ENCODE measurements at regions not wholly inside any gene's neighbourhood (a gene's known extent, or its start where the extent isn't known, plus 50 kb on each side); places are given as distances from the start of the nearest gene placed in this dataset.
"Not testable (repeated sequence)": the region's sequence is repeated elsewhere in the genome, so short reads cannot be mapped to it uniquely, and the experiment has no call there.

DNA sequence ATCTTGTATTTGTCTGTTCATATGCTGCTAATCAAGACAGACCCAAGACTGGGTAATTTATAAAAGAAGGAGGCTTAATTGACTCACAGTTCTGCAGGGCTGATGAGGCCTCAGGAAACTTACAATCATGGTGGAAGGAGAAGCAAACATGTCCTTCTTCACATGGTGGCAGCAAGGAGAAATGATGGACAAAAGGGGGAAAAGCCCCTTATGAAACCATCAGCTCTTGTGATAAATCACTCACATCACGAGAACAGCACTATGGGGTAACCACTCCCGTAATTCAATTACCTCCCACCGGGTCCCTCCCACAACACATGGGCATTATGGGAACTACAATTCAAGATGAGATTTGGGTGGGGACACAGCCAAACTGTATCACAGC, 117.0 kb downstream of the TTC6 start:
- DNase-seq, result not testable (repeated sequence)

DNA sequence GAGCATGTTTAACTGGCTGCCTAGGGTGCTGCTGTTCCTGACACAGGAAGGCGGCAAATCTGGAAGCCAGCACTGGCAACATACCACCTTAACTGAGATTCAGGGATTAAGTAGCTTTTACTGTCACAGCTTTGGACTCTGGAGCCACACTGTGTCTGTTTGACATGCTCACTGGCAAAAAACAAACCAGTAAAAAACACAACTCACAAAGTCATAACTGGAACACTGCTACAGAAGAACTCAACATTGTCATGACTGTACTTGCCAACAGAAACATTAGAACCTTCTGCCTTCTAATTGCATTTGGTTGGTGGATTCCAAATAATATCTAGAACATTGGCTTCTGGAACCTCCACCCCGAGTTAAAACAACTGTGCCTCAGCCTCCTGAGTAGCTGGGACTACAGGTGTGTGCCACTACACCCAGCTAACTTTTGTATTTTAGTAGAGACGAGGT, 117.6 kb downstream of the TTC6 start:
- DNase-seq, result no peak

DNA sequence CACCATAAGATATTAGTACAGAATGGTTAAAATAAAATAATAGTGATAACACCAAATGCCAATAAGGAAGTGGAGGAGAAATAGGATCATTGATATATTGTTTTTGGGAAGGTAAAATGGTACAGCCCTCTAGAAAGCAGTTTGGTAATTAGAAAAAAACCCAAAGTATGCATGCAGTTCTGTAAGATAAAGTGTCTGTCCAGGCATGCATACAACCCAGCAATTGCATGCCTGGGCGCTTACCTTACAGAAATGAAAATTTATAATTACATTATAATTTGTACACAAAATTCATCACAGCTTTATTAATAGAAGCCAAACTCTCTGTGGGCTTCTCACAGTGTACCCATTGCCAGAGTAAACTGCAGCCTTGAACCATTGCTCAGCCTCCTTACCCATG, 124.7 kb downstream of the TTC6 start:
- DNase-seq, result no peak

DNA sequence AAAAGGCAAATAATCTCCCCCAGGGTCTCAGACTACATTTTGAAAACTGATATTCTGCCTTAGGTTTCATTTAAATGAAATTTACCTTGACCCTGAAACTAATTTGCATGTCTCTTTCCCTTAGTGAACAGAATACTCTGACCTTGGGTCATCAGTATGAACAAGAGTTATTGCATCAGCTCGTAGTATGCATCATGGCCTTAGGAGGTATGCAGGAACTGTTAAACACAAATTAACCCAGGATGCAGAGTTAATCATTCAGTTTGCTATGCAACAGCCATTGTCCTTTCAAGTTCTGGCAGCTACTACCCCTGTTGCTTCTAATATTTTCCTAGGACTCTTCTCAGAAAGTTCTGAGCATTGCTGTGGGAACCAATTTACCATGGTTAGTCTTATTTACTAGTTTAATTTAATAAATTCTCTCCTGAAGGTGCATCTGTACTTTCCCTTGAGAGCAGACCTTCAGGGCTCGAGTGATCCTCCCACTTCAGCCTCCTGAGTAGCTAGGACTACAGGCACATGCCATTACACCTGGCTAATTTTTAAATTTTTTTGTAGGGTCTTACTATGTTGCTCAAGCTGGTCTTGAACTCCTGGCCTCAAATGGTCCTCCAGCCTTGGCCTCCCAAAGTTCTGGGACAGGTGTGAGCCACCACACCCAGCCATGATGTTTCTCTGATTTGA, 126.7 kb downstream of the TTC6 start:
- DNase-seq, result no peak

DNA sequence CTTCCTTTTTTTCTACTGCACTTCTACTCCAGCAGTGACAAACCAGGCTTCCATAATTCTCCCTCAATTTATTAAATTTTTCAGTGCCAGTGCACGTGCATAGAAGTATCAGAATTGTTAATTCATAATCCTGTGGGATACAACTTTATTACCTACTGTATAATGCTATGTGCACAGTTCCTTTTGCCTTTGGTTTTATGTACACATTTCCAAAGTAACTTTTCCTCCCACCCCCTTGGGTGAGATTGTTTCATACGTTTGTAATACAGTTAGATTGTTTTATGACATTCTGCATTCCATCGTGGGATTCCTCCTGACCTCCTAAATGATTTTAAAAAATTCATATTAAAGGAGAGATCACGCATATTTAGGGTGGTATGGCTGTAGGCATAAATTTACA, 128.1 kb downstream of the TTC6 start:
- DNase-seq, result no peak

DNA sequence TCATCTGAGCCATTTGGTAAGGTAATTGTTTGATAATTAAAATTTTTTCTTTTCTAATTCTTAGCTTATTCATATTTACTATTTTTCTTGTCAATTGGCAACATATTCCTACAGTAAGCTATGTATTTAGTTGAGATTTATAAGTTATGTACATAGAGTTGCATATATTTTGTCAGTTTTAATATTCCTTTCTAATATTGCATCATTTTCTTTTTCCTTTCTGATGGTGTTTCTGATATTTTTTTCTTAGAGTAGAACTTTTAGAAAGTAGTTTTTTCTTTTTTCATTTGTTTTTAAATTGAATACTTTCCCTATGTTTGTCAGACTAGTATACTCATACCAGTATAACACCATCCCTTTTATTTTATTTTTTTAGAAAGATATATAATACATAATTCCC, 131.3 kb downstream of the TTC6 start:
- DNase-seq, result no peak

DNA sequence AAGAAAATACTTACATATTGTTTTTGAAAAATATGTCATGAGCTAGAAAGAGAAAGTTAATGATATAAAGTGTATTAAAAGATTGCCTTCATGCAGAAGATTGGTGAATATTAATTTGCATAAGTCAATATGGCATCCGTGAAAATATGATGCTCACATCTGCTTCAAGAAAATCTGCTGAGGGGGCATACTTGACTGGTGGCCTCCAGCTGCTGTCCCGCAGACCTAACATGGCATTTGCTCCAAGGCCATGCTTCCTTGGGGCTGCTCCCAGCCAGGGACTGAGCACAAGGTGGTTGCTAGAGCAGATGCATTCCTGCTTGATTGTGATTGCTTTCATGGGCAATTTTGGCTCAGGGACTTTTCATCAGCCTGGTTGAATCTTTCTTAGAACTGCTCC, 133.8 kb downstream of the TTC6 start:
- DNase-seq, result no peak

DNA sequence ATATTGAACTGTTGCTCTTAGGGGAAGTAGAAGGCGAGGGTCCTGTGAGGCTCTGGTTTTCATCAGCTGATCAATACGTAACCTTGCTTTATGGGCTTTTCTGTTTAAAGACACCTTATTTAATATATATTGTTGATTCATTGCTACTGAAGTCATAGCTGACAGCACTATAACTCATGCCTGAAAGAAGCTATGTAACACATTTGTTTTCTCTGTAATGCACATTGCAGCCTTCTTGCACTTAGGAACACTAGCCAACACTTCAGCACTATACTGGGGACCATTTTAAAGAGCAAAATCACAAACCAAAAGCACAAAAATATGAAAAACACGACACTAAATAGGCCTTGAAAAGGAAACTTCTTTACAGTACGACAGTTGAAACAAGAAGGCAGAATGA, 135.7 kb downstream of the TTC6 start:
- no peak for DNase-seq

DNA sequence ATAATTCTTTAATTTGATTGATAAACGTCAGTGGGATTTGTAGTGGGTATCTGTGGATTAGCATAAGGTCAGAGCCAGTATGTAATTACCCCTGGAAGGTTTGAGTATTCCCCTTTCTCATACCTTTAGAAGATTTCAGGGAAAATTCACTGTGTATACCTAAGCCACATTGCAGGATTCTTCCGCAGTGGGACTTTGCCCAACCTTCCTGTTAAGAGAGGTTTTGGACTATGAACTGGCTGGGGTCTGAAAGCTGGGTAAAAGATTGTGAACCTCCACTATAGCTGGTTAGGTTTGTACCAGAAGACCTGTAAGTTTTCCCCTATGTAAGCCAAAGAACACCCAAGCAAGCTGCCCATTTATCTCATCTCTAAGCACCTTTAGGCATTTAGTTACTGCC, 150.2 kb downstream of the TTC6 start:
- DNase-seq, result no peak

DNA sequence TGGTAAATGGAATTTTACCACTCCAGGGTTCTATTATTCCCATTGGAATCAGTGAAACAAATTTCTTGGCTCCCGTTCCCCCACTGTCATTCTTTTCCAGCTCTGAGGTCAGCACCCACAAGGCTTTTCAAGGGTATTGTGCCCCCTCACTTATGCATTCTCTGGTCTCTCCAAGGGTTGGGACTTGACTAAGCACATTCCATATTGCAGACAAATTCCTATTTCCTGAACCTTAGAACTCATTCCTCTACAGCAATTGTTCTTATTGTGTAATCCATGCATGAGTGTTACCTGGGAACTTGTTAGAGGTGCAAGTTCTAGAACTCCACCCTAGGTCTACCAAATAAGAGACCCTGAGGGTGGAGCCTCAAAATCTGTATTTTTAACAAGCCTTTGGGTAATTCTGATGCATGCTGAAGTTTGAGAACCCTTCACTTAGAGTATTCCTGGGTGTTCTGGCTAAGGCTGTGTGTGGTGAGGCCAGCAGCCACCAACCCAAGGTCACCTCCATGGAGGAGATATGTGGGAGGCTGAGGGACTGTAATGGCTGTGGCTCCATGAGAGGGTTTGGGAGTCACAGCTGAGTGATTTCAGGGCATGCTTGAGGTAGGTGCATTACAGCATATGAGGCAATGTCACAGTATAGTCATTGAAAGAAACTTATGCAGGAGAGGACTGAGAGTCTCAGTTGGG, 150.9 kb downstream of the TTC6 start:
- no peak for DNase-seq

DNA sequence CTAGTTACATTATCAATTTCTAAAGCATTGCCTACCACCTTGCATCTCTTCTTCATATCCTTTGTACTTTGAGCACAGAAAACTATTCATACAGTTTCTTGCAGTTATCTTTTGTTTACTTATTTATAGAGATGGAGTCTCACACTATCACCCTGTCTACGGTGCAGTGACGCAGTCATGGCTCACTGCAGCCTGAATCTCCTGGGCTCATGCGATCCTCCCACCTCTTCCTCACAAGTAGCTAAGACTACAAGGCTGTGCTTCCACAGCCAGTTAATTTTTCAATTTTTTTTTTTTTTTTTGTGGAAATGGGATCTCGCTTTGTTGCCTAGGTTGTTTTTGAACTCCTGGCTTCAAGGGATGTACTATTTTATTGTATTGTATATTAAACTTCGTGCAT, 158.0 kb downstream of the TTC6 start:
- DNase-seq, result no peak

DNA sequence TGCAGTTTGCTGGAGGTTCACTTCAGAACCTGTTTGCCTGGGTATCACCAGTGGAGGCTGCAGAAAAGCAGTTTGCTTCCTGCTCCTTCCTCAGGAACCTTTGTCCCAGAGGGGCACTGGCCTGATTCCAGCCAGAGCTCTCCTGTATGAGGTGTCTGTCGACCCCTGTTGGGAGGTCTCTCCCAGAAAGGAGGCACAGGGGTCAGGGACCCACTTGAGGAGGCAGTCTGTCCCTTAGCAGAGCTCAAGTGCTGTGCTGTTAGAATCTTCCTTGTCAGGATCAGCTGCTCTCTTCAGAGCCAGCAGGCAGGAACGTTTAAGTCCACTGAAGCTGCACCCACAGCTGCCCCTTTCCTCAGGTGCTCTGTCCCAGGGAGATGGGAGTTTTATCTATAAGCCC, 164.8 kb downstream of the TTC6 start:
- not testable (repeated sequence) for DNase-seq

DNA sequence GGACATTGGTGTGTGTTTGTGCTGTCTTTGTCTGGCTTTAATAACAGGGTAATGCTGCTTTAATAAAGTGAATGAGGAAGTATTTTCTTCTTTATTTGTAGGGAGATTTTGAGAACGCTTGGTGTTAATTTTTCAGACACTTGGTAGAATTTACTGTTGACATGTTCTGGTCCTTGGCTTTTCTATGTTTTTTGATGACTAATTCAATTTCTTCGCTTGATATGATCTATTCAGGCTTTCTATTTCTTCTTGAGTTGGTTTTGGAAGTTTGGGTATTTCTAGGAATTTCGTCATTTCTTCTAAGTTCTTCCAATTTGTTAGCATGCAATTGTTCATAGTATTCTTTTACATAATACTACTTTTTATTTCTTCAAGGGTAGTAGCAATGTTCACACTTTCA, 167.8 kb downstream of the TTC6 start:
- DNase-seq, result no peak

DNA sequence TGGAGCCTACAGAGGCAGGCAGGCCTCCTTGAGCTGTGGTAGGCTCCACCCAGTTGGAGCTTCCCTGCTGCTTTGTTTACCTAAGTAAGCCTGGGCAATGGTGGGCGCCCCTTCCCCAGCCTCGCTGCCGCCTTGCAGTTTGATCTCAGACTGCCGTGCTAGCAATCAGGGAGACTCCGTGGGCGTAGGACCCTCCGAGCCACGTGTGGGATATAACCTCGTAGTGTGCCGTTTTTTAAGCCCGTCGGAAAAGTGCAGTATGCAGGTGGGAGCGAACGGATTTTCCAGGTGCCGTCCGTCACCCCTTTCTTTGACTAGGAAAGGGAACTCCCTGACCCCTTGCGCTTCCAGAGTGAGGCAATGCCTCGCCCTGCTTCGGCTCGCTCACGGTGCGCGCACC, 176.9 kb downstream of the TTC6 start:
- not testable (repeated sequence) for DNase-seq

DNA sequence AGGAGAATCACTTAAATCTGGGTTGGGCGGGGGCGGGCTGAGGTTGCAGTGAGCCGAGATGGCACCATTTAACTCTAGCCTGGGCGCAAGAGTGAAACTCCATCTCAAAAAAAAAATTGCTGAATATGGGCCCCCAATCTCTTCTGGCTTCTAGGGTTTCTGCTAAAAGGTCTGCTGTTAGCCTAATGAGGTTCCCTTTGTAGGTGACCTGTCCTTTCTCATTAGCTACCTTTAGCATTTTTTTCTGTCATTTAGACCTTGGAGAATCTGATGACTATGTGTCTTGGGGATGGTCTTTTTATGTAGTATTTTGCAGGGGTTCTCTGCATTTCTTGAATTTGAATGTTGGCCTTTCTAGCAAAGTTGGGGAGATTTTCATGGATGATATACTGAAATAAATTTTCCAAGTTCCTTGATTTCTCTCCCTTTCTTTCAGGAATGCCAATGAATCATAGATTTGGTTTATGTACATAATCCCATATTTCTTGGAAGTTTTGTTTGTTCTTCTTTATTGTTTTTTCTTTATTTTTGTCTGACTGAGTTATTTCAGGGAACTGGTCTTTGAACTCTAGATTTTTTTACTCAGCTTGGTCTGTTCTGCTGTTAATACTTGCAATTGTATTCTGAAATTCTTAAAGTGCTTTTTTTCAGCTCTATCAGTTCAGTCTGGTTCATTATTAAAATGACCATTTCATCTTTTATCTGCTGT, 181.5 kb downstream of the TTC6 start:
- no peak for DNase-seq

DNA sequence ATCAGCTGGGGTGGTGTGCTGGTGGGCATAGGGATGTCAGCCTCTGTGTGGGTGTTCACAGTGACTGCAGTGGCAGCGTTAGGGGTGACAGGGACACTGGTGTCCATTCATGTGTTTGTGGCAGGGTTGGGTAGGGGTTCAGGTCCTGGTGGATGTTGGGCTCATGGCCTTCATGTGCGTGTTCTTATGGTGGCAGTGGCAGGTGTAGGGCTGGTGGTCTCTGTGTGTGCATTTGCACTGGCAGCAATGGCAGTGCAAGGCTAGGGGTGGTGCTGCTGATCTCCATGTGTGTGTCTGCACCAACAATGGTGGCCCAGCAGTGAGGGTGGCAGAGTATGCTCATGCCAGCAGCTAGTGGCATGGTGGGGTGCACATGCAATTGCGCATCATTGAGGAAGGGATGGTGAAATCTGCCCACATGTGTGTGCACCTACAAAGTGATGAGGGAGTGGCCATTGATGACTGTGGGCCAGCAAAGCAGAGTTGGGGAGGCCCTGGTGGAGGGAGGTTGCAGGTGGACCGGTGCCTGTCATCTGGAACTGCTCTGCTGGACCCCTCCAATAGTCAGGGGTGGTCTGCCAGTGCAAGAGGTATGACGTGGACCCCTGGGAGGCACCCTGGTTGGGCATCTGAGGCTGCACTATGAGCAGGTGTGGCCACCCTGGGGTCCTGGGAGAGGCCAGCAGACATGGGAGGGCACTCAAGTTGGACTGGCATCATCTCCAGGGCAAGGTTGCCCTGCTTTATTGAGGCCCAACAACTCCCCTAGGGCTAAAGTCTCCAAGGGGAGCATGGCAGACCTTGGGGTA, 182.9 kb downstream of the TTC6 start:
- no peak for DNase-seq

DNA sequence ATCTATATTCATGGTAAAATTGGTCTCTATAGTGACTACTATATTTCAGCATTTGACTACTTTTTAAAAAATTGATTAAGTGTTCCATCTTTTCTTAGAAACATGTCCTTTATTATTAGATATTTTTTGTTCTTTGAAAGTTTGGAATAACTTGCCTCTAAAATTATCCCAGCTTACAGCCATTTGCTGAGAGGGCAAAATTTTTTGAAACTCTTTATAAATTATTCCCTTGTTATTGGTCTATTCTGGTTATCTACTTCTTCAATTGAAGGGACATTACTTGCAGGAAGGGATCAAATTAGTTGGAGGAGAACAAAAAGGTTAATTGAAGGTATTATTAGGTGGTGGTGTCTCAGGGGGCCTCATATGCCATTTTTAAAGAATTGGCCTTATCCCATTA, 184.1 kb downstream of the TTC6 start:
- DNase-seq, result no peak

DNA sequence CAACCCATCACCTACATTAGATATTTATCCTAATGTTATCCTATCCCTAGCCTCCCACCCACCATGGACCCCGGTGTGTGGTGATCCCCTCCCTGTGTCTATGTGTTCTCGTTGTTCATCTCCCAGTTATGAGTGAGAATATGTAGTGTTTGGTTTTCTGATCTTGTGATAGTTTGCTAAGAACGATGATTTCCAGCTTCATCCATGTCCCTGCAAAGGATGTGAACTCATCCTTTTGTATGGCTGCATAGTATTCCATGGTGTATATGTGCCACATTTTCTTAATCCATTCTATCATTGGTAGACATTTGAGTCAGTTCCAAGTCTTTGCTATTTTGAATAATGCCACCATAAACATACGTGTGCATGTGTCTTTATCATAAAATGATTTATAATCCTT, 185.3 kb downstream of the TTC6 start:
- not testable (repeated sequence) for DNase-seq

DNA sequence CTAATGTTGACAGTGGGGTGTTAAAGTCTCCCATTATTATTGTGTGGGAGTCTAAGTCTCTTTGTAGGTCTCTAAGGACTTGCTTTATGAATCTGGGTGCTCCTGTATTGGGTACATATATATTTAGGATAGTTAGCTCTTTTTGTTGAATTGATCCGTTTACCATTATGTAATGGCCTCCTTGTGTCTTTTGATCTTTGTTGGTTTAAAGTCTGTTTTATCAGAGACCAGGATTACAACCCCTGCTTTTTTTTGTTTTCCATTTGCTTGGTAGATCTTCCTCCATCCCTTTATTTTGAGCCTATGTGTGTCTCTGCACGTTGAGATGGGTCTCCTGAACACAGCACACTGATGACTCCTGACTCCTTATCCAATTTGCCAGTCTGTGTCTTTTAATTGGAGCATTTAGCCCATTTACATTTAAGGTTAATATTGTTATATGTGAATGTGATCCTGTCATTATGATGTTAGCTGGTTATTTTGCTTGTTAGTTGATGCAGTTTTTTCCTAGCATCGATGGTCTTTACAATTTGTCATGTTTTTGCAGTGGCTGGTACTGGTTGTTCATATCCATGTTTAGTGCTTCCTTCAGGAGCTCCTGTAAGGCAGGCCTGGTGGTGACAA, 188.9 kb downstream of the TTC6 start:
- DNase-seq, result not testable (repeated sequence)

DNA sequence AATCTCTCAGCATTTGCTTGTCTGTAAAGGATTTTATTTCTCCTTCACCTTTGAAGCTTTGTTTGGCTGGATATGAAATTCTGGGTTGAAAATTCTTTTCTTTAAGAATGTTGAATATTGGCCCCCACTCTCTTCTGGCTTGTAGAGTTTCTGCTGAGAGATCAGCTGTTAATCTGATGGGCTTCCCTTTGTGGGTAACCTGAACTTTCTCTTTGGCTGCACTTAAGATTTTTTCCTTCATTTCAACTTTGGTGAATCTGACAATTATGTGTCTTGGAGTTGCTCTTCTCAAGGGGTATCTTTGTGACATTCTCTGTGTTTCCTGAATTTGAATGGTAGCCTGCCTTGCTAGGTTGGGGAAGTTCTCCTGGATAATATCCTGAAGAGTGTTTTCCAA, 189.4 kb downstream of the TTC6 start:
- not testable (repeated sequence) for DNase-seq

DNA sequence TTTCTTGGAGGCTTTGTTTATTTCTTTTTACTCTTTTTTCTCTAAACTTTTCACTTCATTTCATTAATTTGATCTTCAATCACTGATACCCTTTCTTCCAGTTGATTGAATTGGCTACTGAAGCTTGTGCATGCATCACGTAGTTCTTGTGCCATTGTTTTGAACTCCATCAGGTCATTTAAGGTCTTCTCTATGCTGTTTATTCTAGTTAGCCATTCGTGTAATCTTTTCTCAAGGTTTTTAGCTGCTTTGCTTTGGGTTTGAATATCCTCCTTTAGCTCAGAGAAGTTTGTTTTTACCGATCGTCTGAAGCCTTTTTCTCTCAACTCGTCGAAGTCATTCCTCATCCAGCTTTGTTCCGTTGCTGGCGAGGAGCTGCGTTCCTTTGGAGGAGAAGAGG, 189.9 kb downstream of the TTC6 start:
- DNase-seq, result not testable (repeated sequence)

DNA sequence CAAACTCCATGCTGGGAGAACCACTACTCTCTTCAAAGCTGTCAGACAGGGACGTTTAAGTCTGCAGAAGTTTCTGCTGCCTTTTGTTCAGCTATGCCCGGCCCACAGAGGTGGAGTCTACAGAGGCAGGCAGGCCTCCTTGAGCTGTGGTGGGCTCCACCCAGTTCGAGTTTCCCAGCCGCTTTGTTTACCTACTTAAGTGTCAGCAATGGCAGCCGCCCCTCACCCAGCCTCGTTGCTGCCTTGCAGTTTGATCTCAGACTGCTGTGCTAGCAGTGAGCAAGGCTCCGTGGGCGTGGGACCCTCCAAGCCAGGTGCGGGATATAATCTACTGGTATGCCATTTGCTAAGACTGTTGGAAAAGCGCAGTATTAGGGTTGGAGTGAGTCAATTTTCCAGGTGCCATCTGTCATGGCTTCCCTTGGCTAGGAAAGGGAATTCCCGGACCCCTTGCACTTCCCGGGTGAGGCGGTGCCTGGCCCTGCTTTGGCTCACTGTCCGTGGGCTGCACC, 190.7 kb downstream of the TTC6 start:
- not testable (repeated sequence) for DNase-seq
